ENCODE measurements at regions not wholly inside any gene's neighbourhood (a gene's known extent, or its start where the extent isn't known, plus 50 kb on each side); places are given as distances from the start of the nearest gene placed in this dataset.
A peak's percentile ranks its signal among the peaks of the same experiment; 100 is the strongest.

DNA sequence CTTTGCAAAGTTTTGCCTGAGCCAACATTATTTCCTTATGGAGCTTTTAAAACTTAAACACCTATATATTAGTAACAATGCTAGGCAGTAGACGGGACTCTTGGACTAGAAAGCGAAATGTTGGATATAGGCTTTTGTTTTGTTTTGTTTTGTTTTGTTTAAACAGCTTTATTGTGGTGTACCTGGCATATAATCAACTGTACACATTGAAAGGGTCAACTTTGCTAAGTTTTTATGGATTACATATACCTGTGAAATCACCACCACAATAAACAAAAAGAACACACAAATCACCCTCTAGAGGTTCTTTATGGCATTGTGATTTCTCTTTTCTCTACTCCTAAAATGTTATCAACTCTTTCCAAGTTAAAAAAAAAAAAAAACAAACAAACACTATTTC lies 184.9 kb upstream of the LNX1 start:
- no peaks in the 10 kb centered on the region for H3K27me3 ChIP-seq
- DNase-seq (no peak), ATAC-seq (no peak)
- intact Hi-C loops (cut with DNase I), result no loop called here
- TF ChIP-seq, protein P1, sequence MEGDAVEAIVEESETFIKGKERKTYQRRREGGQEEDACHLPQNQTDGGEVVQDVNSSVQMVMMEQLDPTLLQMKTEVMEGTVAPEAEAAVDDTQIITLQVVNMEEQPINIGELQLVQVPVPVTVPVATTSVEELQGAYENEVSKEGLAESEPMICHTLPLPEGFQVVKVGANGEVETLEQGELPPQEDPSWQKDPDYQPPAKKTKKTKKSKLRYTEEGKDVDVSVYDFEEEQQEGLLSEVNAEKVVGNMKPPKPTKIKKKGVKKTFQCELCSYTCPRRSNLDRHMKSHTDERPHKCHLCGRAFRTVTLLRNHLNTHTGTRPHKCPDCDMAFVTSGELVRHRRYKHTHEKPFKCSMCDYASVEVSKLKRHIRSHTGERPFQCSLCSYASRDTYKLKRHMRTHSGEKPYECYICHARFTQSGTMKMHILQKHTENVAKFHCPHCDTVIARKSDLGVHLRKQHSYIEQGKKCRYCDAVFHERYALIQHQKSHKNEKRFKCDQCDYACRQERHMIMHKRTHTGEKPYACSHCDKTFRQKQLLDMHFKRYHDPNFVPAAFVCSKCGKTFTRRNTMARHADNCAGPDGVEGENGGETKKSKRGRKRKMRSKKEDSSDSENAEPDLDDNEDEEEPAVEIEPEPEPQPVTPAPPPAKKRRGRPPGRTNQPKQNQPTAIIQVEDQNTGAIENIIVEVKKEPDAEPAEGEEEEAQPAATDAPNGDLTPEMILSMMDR (IDR thresholded peaks at IDR 0.05), result no peak
- no peak overlapping the region for H3K27ac ChIP-seq
- H3K9me3 ChIP-seq, result no peaks in the 10 kb centered on the region
- H3K36me3 ChIP-seq, result no peaks in the 10 kb centered on the region
- no peak overlapping the region for H3K4me3 ChIP-seq
- H3K4me1 ChIP-seq, result no peaks in the 10 kb centered on the region

DNA sequence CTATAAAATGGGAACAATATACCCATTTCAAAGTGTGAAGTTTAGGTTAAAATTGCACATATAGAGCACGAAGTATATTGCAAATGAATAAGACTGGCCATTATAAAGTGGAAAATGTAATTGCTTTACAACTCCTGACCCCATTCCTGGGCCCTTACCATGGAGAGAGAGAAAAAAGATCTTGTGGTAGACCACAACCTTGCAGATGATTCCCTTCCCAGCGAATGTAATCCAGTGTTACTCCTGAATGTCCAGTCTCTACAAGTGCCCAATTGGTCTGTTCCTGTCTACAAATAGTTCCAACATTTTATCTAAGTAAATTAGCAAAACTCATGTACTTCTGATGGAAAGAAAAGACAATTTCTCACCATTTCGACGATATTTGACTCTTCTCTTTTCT lies 184.1 kb upstream of the LNX1 start:
- DNase-seq (no peak), ATAC-seq (no peak)
- Histone ChIP-seq H3K27me3 (no peaks in the 10 kb centered on the region), H3K27ac (no peak overlapping the region), H3K4me3 (no peak overlapping the region), H3K4me1 (no peaks in the 10 kb centered on the region), H3K9me3 (no peaks in the 10 kb centered on the region), H3K36me3 (no peaks in the 10 kb centered on the region)
- TF ChIP-seq, protein P1 (IDR thresholded peaks at IDR 0.05), result no peak
- intact Hi-C loops (cut with DNase I), result no loop called here

DNA sequence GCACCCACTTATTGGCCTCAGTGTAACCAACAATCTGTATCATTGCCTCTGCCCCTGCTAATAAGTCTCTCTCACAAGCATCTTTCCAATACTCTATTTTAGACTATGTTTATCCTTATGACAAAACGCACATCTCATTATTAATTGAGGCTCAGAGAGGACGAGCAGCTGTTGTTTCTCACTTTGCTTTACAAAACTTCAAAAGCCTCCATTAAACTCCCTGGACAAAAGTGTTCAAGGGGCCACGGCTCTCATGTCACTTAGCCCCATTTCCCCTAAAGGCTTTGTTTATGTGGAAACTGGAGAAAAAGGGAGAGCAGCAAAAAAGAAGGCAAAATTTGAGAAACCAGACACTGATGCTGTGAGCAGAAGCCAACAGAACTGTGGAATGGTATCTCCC lies 180.0 kb upstream of the LNX1 start:
- no peaks in the 10 kb centered on the region for H3K4me1 ChIP-seq
- H3K36me3 ChIP-seq, result no peaks in the 10 kb centered on the region
- intact Hi-C loops (cut with DNase I), result no loop called here
- no peaks in the 10 kb centered on the region for H3K27me3 ChIP-seq
- no peak overlapping the region for H3K27ac ChIP-seq
- DNase-seq (no peak), ATAC-seq (no peak)
- H3K4me3 ChIP-seq, result no peak overlapping the region
- TF ChIP-seq, protein P1 (IDR thresholded peaks at IDR 0.05), result no peak
- H3K9me3 ChIP-seq, result no peaks in the 10 kb centered on the region

DNA sequence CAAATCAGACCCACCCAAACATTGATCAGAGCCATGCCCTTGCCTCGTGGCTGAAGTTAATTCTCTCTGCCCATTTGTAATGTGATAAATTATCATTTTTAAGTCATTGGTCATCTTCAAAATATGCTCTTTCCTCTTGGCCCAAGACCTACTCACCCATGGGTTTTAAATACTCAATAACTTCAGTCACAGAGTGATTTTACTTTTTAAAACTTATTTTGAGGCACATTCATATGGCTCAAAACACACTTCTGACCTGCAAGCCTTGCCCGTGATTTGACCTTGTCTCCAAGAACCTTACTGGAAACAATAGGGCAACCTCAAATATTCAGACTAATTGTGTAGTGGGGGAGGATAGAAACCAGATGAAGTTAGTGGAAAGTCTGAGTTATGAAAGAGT lies 176.2 kb upstream of the LNX1 start:
- peaks cover 4 to 6% of the 10 kb centered on the region in 2 donors for H3K4me1 ChIP-seq
- TF ChIP-seq, protein P1 (IDR thresholded peaks at IDR 0.05), result no peak
- no peak overlapping the region for H3K27ac ChIP-seq
- H3K36me3 ChIP-seq, result no peaks in the 10 kb centered on the region
- no peaks in the 10 kb centered on the region for H3K9me3 ChIP-seq
- no peaks in the 10 kb centered on the region for H3K27me3 ChIP-seq
- DNase-seq (no peak), ATAC-seq (peak; percentile 33)
- intact Hi-C loops (cut with DNase I), result no loop called here
- H3K4me3 ChIP-seq, result no peak overlapping the region

DNA sequence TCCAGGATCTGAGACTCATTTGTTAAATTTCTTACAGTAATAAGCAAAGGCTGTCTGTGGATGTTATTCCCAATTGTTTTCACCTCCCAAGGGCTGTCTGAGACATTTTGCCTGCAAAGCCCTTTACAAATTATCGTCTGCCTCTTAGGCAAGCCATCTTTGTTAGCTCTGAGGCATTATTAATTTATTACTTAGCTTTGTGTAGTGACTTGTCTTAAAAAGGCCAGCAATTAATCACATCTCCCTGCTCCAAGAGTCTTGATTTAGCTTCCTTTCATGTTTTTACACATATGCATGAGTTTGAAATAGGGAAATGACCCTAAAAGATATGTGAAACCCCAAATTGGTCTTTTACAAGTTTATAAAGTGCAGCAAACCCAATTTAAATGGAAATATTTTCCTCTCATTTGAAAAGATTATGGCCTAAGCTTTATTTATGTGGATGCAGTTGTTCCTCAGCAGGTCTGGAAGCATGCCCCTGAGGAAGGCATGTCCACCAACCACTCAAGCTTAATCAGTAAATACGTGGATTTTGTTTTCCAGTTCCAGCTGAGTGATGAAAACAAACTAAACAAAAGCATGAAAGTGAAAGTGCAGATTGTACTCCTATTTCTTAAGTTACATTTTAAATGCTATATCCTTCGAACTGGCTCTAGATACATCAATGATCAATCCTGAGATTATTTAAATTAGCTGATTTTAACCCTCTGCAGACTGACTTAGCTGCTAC lies 173.6 kb upstream of the LNX1 start:
- H3K27ac ChIP-seq, result peak overlapping the region in 1 of 2 donors; percentile 27

More for the DNA sequence above, 173.6 kb upstream of the LNX1 start:
- TF ChIP-seq, protein P1 (IDR thresholded peaks at IDR 0.05), result no peak
- intact Hi-C loops (cut with DNase I), result no loop called here
- ATAC-seq (no peak), DNase-seq (no peak)
- Histone ChIP-seq H3K4me1 (peaks cover 4 to 6% of the 10 kb centered on the region in 2 donors), H3K9me3 (no peaks in the 10 kb centered on the region), H3K36me3 (no peaks in the 10 kb centered on the region), H3K4me3 (no peak overlapping the region), H3K27me3 (no peaks in the 10 kb centered on the region)

Measured in left lung (tissue), 4 donors.